OCI-LY3 (cell line): ENCODE measurements at regions not wholly inside any gene's neighbourhood (a gene's known extent, or its start where the extent isn't known, plus 50 kb on each side); places are given as distances from the start of the nearest gene placed in this dataset.

Experiments
- H2AFZ ChIP-seq: fragments of 200-600, 300-600 bp; shearing (Covaris generic); 2 replicates; pipeline ENCODE4 v1.6.0; 2014; ENCODE audit warnings: antibody characterized with exemption, low read depth, low read length
- H3K27ac ChIP-seq: fragments of 200-600, 300-600 bp; sonication (generic); 2 replicates; pipeline ENCODE4 v1.5.1; 2014; ENCODE audit warnings: mild to moderate bottlenecking, low read length, moderate library complexity, mixed read lengths
- H3K27me3 ChIP-seq: fragments of 200-600, 300-600 bp; sonication (generic); 2 replicates; pipeline ENCODE4 v1.6.1; 2014; ENCODE audit warnings: low read depth, low read length, mixed read lengths
- H3K36me3 ChIP-seq: fragments of 200-600, 300-600 bp; sonication (generic); replicated peaks from 2 replicates; pipeline ENCODE3; 2014; ENCODE audit warnings: low read depth, low read length, mixed read lengths
- H3K4me1 ChIP-seq: fragments of 300-600, 200-600 bp; sonication (generic); 2 replicates; pipeline ENCODE4 v1.6.1; 2014; ENCODE audit warnings: low read length, mixed read lengths
- H3K4me2 ChIP-seq: fragments of 200-600, 300-600 bp; sonication (generic); 2 replicates; pipeline ENCODE4 v1.6.1; 2014; ENCODE audit warnings: low read length, mixed read lengths
- H3K4me3 ChIP-seq: fragments of 300-600, 200-600 bp; sonication (generic); 2 replicates; pipeline ENCODE4 v1.5.1; 2014; ENCODE audit warnings: antibody characterized with exemption, mild to moderate bottlenecking, low read length, moderate library complexity
- H3K79me2 ChIP-seq: fragments of 300-600, 200-600 bp; shearing (Covaris generic); 2 replicates; pipeline ENCODE4 v1.6.1; 2014; ENCODE audit warnings: mild to moderate bottlenecking, low read length, mixed read lengths
- H3K9ac ChIP-seq: fragments of 300-600, 200-600 bp; shearing (Covaris generic); 2 replicates; pipeline ENCODE4 v1.6.0; 2014; ENCODE audit warnings: mild to moderate bottlenecking, low read length, moderate library complexity
- H3K9me3 ChIP-seq: fragments of 200-600, 300-600 bp; shearing (Covaris generic); 2 replicates; pipeline ENCODE4 v1.6.1; 2014; ENCODE audit warnings: low read length, mixed read lengths; ENCODE audit not compliant: insufficient read depth
- H4K20me1 ChIP-seq: fragments of 200-600, 300-600 bp; sonication (generic); 2 replicates; pipeline ENCODE4 v1.6.1; 2016; ENCODE audit warnings: low read length, mixed read lengths; ENCODE audit not compliant: insufficient read depth
- EZH2phosphoT487 ChIP-seq: fragments of 200-600 bp; shearing (Covaris generic); IDR thresholded peaks from 2 replicates; pipeline ENCODE4 v1.6.1; 2018; ENCODE audit warnings: antibody characterized with exemption, mixed run types, low read depth
- TF ChIP-seq, protein P1 (sequence below): fragments of 200-600, 300-600 bp; sonication (generic); IDR thresholded peaks from 2 replicates; pipeline ENCODE4 v1.5.1; 2014; ENCODE audit warnings: antibody characterized with exemption, low read length, low read depth

- no peak overlapping the region for H3K4me2 ChIP-seq
- H2AFZ ChIP-seq, result no peak overlapping the region
- TF ChIP-seq, protein P1, sequence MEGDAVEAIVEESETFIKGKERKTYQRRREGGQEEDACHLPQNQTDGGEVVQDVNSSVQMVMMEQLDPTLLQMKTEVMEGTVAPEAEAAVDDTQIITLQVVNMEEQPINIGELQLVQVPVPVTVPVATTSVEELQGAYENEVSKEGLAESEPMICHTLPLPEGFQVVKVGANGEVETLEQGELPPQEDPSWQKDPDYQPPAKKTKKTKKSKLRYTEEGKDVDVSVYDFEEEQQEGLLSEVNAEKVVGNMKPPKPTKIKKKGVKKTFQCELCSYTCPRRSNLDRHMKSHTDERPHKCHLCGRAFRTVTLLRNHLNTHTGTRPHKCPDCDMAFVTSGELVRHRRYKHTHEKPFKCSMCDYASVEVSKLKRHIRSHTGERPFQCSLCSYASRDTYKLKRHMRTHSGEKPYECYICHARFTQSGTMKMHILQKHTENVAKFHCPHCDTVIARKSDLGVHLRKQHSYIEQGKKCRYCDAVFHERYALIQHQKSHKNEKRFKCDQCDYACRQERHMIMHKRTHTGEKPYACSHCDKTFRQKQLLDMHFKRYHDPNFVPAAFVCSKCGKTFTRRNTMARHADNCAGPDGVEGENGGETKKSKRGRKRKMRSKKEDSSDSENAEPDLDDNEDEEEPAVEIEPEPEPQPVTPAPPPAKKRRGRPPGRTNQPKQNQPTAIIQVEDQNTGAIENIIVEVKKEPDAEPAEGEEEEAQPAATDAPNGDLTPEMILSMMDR, result no peak
- TF ChIP-seq EZH2phosphoT487, result no peak
- H3K4me1 ChIP-seq, result no peaks in the 10 kb centered on the region
- no peak overlapping the region for H3K9ac ChIP-seq
- no peaks in the 10 kb centered on the region for H3K9me3 ChIP-seq
- H3K27ac ChIP-seq, result no peak overlapping the region
- no peaks in the 10 kb centered on the region for H3K36me3 ChIP-seq
- no peaks in the 10 kb centered on the region for H3K79me2 ChIP-seq
- H3K4me3 ChIP-seq, result no peak overlapping the region
- no peaks in the 10 kb centered on the region for H3K27me3 ChIP-seq
- no peaks in the 10 kb centered on the region for H4K20me1 ChIP-seq
Measured at GRCh38 chr10:131469551-131469950, 158.0 kb upstream of the TCERG1L start.

- no peak for TF ChIP-seq EZH2phosphoT487
- TF ChIP-seq, protein P1, result no peak
- Histone ChIP-seq H3K27me3 (no peaks in the 10 kb centered on the region), H3K36me3 (no peaks in the 10 kb centered on the region), H3K79me2 (no peaks in the 10 kb centered on the region), H3K4me2 (no peak overlapping the region), H3K27ac (no peak overlapping the region), H4K20me1 (no peaks in the 10 kb centered on the region), H3K4me1 (no peaks in the 10 kb centered on the region), H3K9ac (no peak overlapping the region), H2AFZ (no peak overlapping the region), H3K9me3 (no peaks in the 10 kb centered on the region), H3K4me3 (no peak overlapping the region)
Measured at GRCh38 chr10:131473645-131474044, 162.1 kb upstream of the TCERG1L start.

DNA sequence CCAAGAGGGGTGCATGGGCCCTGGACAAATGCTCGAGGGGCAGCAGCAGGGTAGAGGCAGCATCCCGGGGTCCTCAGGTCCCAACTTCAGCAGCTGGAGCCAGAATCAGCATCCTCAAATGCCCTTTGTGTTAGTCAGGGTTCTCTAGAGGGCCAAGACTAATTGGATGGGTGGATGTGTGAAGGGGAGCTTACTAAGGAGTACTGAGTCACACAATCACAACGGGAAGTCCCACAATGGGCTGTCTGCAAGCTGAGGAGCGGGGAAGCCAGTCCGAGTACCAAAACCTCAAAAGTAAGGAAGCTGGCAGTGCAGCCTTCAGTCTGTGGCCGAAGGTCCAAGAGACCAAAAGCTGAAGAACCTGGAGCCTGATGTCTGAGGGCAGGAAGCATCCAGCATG lies 162.9 kb upstream of the TCERG1L start:
- TF ChIP-seq, protein P1, result no peak
- no peak for TF ChIP-seq EZH2phosphoT487
- Histone ChIP-seq H3K9ac (no peak overlapping the region), H4K20me1 (no peaks in the 10 kb centered on the region), H3K27me3 (no peaks in the 10 kb centered on the region), H3K4me2 (no peak overlapping the region), H3K36me3 (no peaks in the 10 kb centered on the region), H3K27ac (no peak overlapping the region), H3K4me1 (no peaks in the 10 kb centered on the region), H2AFZ (no peak overlapping the region), H3K9me3 (no peaks in the 10 kb centered on the region), H3K79me2 (no peaks in the 10 kb centered on the region), H3K4me3 (no peak overlapping the region)

- H3K27me3 ChIP-seq, result no peaks in the 10 kb centered on the region
- no peaks in the 10 kb centered on the region for H3K9me3 ChIP-seq
- no peaks in the 10 kb centered on the region for H4K20me1 ChIP-seq
- no peak overlapping the region for H3K27ac ChIP-seq
- no peaks in the 10 kb centered on the region for H3K79me2 ChIP-seq
- H3K4me2 ChIP-seq, result no peak overlapping the region
- TF ChIP-seq, protein P1, result no peak
- no peak for TF ChIP-seq EZH2phosphoT487
- no peak overlapping the region for H3K9ac ChIP-seq
- no peak overlapping the region for H2AFZ ChIP-seq
- no peaks in the 10 kb centered on the region for H3K4me1 ChIP-seq
- H3K36me3 ChIP-seq, result no peaks in the 10 kb centered on the region
- H3K4me3 ChIP-seq, result no peak overlapping the region
Measured at GRCh38 chr10:131475043-131475442, 163.5 kb upstream of the TCERG1L start.
